T47D (cell line): ENCODE measurements at regions not wholly inside any gene's neighbourhood (a gene's known extent, or its start where the extent isn't known, plus 50 kb on each side); places are given as distances from the start of the nearest gene placed in this dataset.

Experiments
- DNase-seq, 2 experiments: peaks; one replicate each; pipeline versions ENCODE4 v3.0.0 to v3.0.0-alpha.2; 2011 to 2012; ENCODE audit warnings: low read depth in 1 of 2, low spot score in 1 of 2
- JUND ChIP-seq: IDR thresholded peaks from 2 replicates; pipeline ENCODE4 v1.6.1; 2012; ENCODE audit warnings: low read depth
- in situ Hi-C: cut with HindIII; loops from 2 replicates; pipeline ENCODE4 v1.10.0; 2016; ENCODE audit warnings: low sequenced_read_pairs, low pct_unique_long_range_greater_than_20kb

- TF ChIP-seq JUND = no peak
- DNase-seq = no peak
- in situ Hi-C loops = no loop called here
Measured at GRCh38 chr2:16166327-16166981, 226.1 kb downstream of the MYCN start.

GRCh38 chr2:16165518-16166326, 225.4 kb downstream of the MYCN start:
- in situ Hi-C loops = no loop called here
- TF ChIP-seq JUND = no peak
- no peak for DNase-seq

- in situ Hi-C loops = no loop called here
- no peak for TF ChIP-seq JUND
- no peak for DNase-seq
Measured at GRCh38 chr2:16162491-16163040, 222.2 kb downstream of the MYCN start.

- no peak for TF ChIP-seq JUND
- DNase-seq = no peak
- in situ Hi-C loops = no loop called here
Measured at GRCh38 chr2:16161768-16162490, 221.6 kb downstream of the MYCN start.

DNA sequence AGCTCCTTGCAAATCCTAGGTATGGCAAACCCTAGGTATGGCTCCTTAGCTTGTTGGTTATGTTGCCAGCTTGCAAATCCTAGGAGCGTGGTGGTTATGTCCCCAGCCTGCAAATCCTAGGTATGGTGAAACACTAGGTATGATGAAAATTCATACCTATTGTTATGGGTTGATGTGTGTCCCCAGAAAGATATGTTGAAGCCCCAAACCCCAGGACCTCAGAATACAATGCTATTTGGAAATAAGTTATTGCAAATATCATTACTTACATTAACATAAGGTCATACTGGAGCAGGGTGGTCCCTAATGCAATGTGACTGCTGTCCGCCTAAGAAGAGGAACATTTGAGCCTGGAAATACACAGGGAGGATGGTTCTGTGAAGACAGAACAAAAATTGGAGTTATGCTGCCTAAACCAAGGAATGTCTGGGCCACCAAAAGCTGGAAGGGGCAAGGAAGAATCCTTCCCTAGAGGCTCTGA, 220.8 kb downstream of the MYCN start:
- no peak for DNase-seq
- TF ChIP-seq JUND = no peak
- in situ Hi-C loops = no loop called here

- no peak for TF ChIP-seq JUND
Measured at GRCh38 chr2:16160281-16161084, 220.1 kb downstream of the MYCN start.

GRCh38 chr2:16156411-16156810, 216.1 kb downstream of the MYCN start:
- no peak for DNase-seq
- in situ Hi-C loops = no loop called here
- no peak for TF ChIP-seq JUND

More at GRCh38 chr2:16160281-16161084, 220.1 kb downstream of the MYCN start:
- no peak for DNase-seq
- in situ Hi-C loops = no loop called here

DNA sequence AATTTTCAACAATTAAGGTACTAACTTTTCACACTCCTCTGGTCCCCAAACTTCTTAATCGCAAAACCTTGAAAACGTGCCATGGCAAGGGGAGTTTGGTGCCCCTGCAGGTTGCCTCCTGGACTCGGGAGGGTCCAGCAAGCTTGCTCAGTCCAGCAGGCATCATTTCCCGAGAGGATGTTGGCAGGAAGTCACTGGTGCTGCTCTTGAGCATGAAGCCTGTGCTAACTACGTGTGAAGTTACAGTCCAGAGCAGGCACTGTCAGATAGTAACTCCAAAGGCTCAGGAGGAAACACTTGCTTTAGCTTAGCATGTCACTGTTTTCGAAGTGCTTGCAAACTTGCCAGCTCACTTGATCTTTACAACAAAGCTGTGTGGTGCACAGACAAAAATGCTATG, 215.4 kb downstream of the MYCN start:
- TF ChIP-seq JUND = no peak
- in situ Hi-C loops = no loop called here
- DNase-seq = no peak

GRCh38 chr2:16155366-16155765, 215.0 kb downstream of the MYCN start:
- no peak for DNase-seq

DNA sequence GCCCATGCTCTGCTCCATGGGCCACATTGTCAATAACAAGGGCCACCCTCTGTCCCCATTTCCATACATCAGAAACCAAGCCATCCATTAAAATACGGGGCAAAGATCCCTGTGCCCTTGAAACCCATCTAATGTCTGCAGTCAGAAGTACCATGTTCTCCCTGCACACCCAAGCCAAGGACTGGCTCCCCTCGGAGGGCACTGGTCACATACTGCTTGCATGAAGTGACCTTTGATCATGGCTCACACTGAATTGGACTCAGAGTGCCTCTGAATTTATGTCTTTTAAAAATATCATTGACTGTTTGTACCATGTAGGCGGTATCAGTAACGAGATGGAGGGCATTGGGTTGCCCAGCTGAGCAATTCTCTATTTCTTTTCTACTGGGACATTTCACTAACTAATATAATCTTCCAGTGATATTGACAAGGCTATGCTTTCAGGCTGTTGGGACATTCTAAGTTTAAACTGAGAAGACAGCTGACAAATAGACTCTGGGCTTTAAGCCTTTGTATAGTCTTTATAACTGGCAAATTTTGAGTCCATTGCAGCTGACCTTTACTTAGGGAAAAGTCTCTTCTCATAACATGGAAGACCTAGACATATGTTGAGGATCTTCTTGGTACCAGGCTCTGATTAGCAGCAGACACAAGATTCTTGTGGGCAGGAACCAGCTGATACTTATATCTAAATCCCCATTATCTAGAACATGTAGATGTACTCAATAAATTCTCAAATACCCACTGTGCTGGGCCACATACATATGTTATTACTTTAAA, 214.3 kb downstream of the MYCN start:
- TF ChIP-seq JUND = no peak
- no peak for DNase-seq
- in situ Hi-C loops = no loop called here

More at GRCh38 chr2:16155366-16155765, 215.0 kb downstream of the MYCN start:
- in situ Hi-C loops = no loop called here
- TF ChIP-seq JUND = no peak

GRCh38 chr2:16154061-16154460, 213.7 kb downstream of the MYCN start:
- in situ Hi-C loops = no loop called here

More at GRCh38 chr2:16154061-16154460, 213.7 kb downstream of the MYCN start:
- TF ChIP-seq JUND = no peak
- no peak for DNase-seq
